MM.1S (cell line): ENCODE measurements at regions not wholly inside any gene's neighbourhood (a gene's known extent, or its start where the extent isn't known, plus 50 kb on each side); places are given as distances from the start of the nearest gene placed in this dataset.
"Not testable (repeated sequence)": the region's sequence is repeated elsewhere in the genome, so short reads cannot be mapped to it uniquely, and the experiment has no call there.

Source experiments
- DNase-seq: peaks from one replicate; pipeline ENCODE4 v3.0.0-alpha.2; 2015
- H2AFZ ChIP-seq: fragments of 300-600 bp; sonication (generic); 2 replicates; pipeline ENCODE4 v1.6.0; 2016; ENCODE audit warnings: antibody characterized with exemption, low read length
- H3F3A ChIP-seq: fragments of 300-600 bp; sonication (generic); 2 replicates; pipeline ENCODE4 v1.6.1; 2016; ENCODE audit warnings: mild to moderate bottlenecking, antibody characterized with exemption, low read length, moderate library complexity, mixed read lengths; ENCODE audit not compliant: insufficient read depth
- H3K27ac ChIP-seq: fragments of 300-600 bp; sonication (generic); 2 replicates; pipeline ENCODE4 v1.5.1; 2016; ENCODE audit warnings: mild to moderate bottlenecking, low read length
- H3K27me3 ChIP-seq: fragments of 300-600 bp; sonication (generic); replicated peaks from 2 replicates; pipeline ENCODE4 v1.6.0; 2016; ENCODE audit warnings: low read length; ENCODE audit not compliant: insufficient read depth
- H3K36me3 ChIP-seq: fragments of 300-600 bp; sonication (generic); replicated peaks from 2 replicates; pipeline ENCODE4 v1.6.1; 2016; ENCODE audit warnings: mild to moderate bottlenecking, low read length, mixed read lengths; ENCODE audit not compliant: insufficient read depth
- H3K4me1 ChIP-seq: fragments of 300-600 bp; sonication (generic); 2 replicates; pipeline ENCODE4 v1.6.1; 2016; ENCODE audit warnings: low read length, mixed read lengths
- H3K4me2 ChIP-seq: fragments of 300-600 bp; sonication (generic); 2 replicates; pipeline ENCODE4 v1.6.0; 2016; ENCODE audit warnings: low read depth, low read length
- H3K4me3 ChIP-seq: fragments of 300-600 bp; sonication (generic); 2 replicates; pipeline ENCODE4 v1.5.1; 2016; ENCODE audit warnings: low read length, mixed read lengths
- H3K79me2 ChIP-seq: fragments of 300-600 bp; sonication (generic); 2 replicates; pipeline ENCODE4 v1.6.1; 2016; ENCODE audit warnings: mixed run types, low read length, mixed read lengths
- H3K9ac ChIP-seq: fragments of 300-600 bp; sonication (generic); 2 replicates; pipeline ENCODE4 v1.6.1; 2016; ENCODE audit warnings: low read length, mixed read lengths
- H3K9me2 ChIP-seq: fragments of 300-600 bp; sonication (generic); replicated peaks from 2 replicates; pipeline ENCODE4 v1.6.1; 2016; ENCODE audit warnings: mild to moderate bottlenecking, low read length, mixed read lengths; ENCODE audit not compliant: insufficient read depth
- H3K9me3 ChIP-seq: fragments of 300-600 bp; sonication (generic); replicated peaks from 2 replicates; pipeline ENCODE4 v1.6.1; 2016; ENCODE audit warnings: mild to moderate bottlenecking, low read length, mixed read lengths; ENCODE audit not compliant: insufficient read depth
- H4K20me1 ChIP-seq: fragments of 300-600 bp; sonication (generic); 2 replicates; pipeline ENCODE4 v1.6.1; 2016; ENCODE audit warnings: mild to moderate bottlenecking, low read length, moderate library complexity, mixed read lengths; ENCODE audit not compliant: insufficient read depth
- CTCF ChIP-seq: fragments of 300-600 bp; sonication (generic); IDR thresholded peaks from 2 replicates; pipeline ENCODE4 v1.5.1; 2016; ENCODE audit warnings: antibody characterized with exemption, low read length, mixed read lengths
- EZH2 ChIP-seq: fragments of 300-600 bp; sonication (generic); optimal IDR thresholded peaks from 2 replicates; pipeline ENCODE3; 2017; ENCODE audit warnings: low read depth, mild to moderate bottlenecking, antibody characterized with exemption, low read length, mixed read lengths
- EZH2phosphoT487 ChIP-seq: fragments of 300-600 bp; sonication (generic); IDR thresholded peaks from 2 replicates; pipeline ENCODE4 v1.6.1; 2018; ENCODE audit warnings: antibody characterized with exemption, low read length

- TF ChIP-seq EZH2phosphoT487 (no peak), EZH2 (no peak), CTCF (no peak)
- H3K9me2 ChIP-seq = no peaks in the 10 kb centered on the region
- no peaks in the 10 kb centered on the region for H3K4me1 ChIP-seq
- H3K27ac ChIP-seq = no peak overlapping the region
- H3K9ac ChIP-seq = no peak overlapping the region
- no peaks in the 10 kb centered on the region for H4K20me1 ChIP-seq
- no peak for DNase-seq
- H3K79me2 ChIP-seq = no peaks in the 10 kb centered on the region
- H3K27me3 ChIP-seq = peaks cover 9% of the 10 kb centered on the region
- no peak overlapping the region for H3K4me2 ChIP-seq
- no peak overlapping the region for H3K4me3 ChIP-seq
- H3F3A ChIP-seq = no peaks in the 10 kb centered on the region
- no peak overlapping the region for H2AFZ ChIP-seq
- H3K9me3 ChIP-seq = no peaks in the 10 kb centered on the region
- no peaks in the 10 kb centered on the region for H3K36me3 ChIP-seq
These were observed 110.6 kb downstream of the TMEM121 start for GRCh38 chr14:105636935-105637334.

GRCh38 chr14:105637345-105637744, 111.0 kb downstream of the TMEM121 start:
- H3F3A ChIP-seq, H3K27me3 ChIP-seq, H3K79me2 ChIP-seq, H3K9me3 ChIP-seq, H3K4me2 ChIP-seq, H3K27ac ChIP-seq, H3K36me3 ChIP-seq, H3K9me2 ChIP-seq, H3K4me1 ChIP-seq, H2AFZ ChIP-seq, H3K4me3 ChIP-seq, H3K9ac ChIP-seq, H4K20me1 ChIP-seq, DNase-seq: not testable (repeated sequence)

DNA sequence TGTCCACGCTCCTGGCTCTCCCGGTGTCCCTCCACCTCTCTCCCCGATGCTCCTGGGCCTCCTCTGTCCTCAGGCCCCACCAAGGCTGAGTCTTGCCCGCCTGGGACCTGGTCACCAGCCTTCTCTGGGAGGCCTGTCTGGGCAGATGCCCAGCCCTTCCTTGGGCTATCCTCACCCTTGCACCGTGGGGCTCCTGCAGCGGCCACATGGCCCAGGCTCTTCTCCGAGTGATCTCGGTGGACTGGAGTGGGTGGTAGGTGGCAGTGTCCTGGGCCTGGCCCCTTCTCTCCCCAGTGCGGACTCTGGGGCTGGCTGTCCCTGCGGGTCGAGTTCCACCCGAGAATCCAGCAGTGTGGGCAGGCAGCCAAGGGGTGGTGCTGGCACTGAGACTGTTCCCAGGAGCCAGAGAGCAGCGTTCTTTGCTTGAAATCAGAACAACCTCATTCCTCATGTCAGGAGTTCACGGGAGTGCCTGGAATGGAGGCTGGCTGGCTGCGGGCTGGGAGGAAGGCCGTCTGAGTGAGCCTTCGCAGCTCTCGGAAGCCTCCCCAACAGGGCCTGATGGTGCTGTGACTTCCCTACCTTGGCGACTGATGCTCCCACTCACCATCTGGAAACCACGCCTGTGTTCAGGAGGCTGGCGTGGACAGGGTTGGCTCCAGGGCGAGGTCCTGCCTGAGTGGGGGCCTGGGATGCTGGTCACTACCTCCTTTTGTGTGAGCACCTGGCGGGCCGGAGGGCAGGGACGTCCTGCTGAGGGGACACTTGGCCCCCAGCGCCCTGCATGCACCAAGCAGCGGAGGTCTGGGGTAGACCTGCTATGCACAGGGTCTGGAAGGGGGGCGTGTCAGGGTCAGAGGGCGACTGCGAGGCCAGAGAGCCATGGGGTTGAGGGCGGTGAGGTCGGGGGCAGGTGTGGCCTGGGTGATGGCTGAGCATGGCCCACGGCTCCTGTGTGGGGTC, 113.9 kb downstream of the TMEM121 start:
- not testable (repeated sequence) for H3K9me2 ChIP-seq, H3K27me3 ChIP-seq, H3K4me2 ChIP-seq, H3K79me2 ChIP-seq, H3K9ac ChIP-seq, H3K4me1 ChIP-seq, H3K9me3 ChIP-seq, DNase-seq, H4K20me1 ChIP-seq, H3K36me3 ChIP-seq, H3K4me3 ChIP-seq, H3F3A ChIP-seq, H2AFZ ChIP-seq, H3K27ac ChIP-seq

DNA sequence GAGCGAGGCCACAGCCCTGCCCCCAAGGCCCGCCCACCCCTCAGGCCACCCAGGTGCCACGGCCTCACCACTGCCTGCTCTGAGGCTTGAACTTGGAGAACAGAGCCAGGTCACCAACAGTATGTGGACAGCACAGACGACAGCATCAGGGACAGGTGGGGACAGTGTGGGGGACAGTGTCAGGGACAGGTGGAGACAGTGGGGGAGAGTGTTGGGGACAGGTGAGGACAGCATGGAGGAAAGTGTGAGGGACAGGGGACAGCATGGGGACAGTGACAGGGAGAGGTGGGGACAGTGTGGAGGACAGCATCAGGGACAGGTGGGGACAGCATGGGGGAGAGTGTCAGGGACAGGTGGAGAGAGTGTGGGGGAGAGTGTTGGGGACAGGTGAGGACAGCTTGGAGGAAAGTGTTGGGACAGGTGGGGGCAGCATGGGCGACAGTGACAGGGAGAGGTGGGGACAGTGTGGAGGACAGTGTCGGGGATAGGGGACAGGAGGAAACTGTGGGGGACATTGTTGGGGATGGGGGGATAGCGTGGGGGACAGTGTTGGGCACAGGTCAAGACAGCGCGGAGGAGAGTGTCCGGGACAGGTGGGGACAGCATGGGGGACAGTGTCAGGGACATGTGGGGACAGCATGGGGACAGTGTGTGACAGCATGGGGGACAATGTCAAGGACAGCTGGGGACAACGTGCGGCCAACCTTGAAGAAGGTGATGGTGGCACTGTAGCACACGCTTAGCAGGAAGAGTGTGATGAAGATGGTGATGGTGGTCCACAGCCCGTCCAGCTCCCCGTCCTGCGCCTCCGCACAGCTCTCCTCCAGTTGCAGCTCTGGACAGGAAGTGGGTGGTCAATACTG, 114.9 kb downstream of the TMEM121 start:
- Histone ChIP-seq H3K9me3 (no peaks in the 10 kb centered on the region), H2AFZ (no peak overlapping the region), H3K9me2 (no peaks in the 10 kb centered on the region), H3K79me2 (no peaks in the 10 kb centered on the region), H3K9ac (no peak overlapping the region), H3K27ac (no peak overlapping the region), H4K20me1 (no peaks in the 10 kb centered on the region), H3K36me3 (no peaks in the 10 kb centered on the region), H3K4me2 (no peak overlapping the region), H3K4me1 (no peaks in the 10 kb centered on the region), H3K27me3 (no peaks in the 10 kb centered on the region), H3F3A (no peaks in the 10 kb centered on the region), H3K4me3 (no peak overlapping the region)
- no peak for DNase-seq
- no peak for TF ChIP-seq EZH2phosphoT487
- TF ChIP-seq CTCF = no peak
- TF ChIP-seq EZH2 = no peak

- H3K4me1 ChIP-seq, H3K79me2 ChIP-seq, DNase-seq, H3F3A ChIP-seq, H3K27me3 ChIP-seq, H3K27ac ChIP-seq, H3K9me3 ChIP-seq, H3K9me2 ChIP-seq, H3K9ac ChIP-seq, H4K20me1 ChIP-seq, H2AFZ ChIP-seq, H3K4me3 ChIP-seq, H3K4me2 ChIP-seq, H3K36me3 ChIP-seq: not testable (repeated sequence)
These were observed 115.6 kb downstream of the TMEM121 start for GRCh38 chr14:105641951-105642350.

GRCh38 chr14:105642486-105642885, 116.1 kb downstream of the TMEM121 start:
- not testable (repeated sequence) for DNase-seq, H3K9me3 ChIP-seq, H4K20me1 ChIP-seq, H3K27ac ChIP-seq, H3K4me3 ChIP-seq, H3F3A ChIP-seq, H3K4me2 ChIP-seq, H3K9ac ChIP-seq, H2AFZ ChIP-seq, H3K36me3 ChIP-seq, H3K27me3 ChIP-seq, H3K9me2 ChIP-seq, H3K79me2 ChIP-seq, H3K4me1 ChIP-seq
